PFSK-1 (cell line): ENCODE measurements at regions not wholly inside any gene's neighbourhood (a gene's known extent, or its start where the extent isn't known, plus 50 kb on each side); places are given as distances from the start of the nearest gene placed in this dataset.

Source experiments
- FOXP2 ChIP-seq: optimal IDR thresholded peaks from 2 replicates; pipeline ENCODE3; 2011; ENCODE audit warnings: borderline replicate concordance, control low read depth, inconsistent platforms; ENCODE audit not compliant: insufficient read depth; ENCODE audit errors: extremely low read length, extremely low read depth
- POLR2AphosphoS5 ChIP-seq: IDR thresholded peaks from 2 replicates; pipeline ENCODE4 v1.6.1; 2012; ENCODE audit warnings: low read depth, mild to moderate bottlenecking, control low read depth, low read length, moderate library complexity
- REST ChIP-seq, 2 experiments: IDR thresholded peaks; 2 replicates each; pipeline versions ENCODE4 v1.6.1 to v1.8.0; 2011 to 2012; ENCODE audit warnings: low read depth in 2 of 2, low read length in 2 of 2, control low read depth in 1 of 2, inconsistent platforms in 1 of 2, mild to moderate bottlenecking in 1 of 2, moderate library complexity in 1 of 2; ENCODE audit not compliant: insufficient read depth in 1 of 2
- SIN3A ChIP-seq: IDR thresholded peaks from 2 replicates; pipeline ENCODE4 v1.6.1; 2012; ENCODE audit warnings: mild to moderate bottlenecking, low read length, moderate library complexity, borderline replicate concordance; ENCODE audit not compliant: insufficient read depth
- TAF1 ChIP-seq: IDR thresholded peaks from 2 replicates; pipeline ENCODE4 v1.6.1; 2012; ENCODE audit warnings: low read length, control low read depth, borderline replicate concordance; ENCODE audit not compliant: insufficient read depth

DNA sequence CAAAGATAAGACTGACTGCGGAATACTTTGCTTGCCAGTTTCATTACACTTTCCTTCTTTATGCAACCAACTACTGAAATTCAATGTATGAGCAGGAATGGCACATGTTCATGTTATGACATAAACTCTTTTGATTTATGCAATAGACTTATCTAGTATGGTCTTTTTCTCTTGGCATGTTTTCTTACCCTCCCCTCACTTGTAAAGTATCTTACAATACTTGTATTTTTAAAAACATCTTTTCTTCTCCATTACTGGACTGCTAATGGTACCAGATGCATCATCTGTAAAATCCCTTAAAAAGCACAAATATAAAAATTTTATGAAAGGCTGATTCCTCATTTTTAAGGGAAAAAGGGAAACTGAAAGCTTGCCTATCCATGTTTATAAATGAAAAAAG is 373.8 kb downstream of the ZEB2 start:
- TF ChIP-seq SIN3A, result no peak
- TF ChIP-seq REST (IDR thresholded peaks at IDR 0.05; ENCODE audit: insufficient read depth in 1 of 2, low read depth in 2 of 2, low read length in 2 of 2), result no peak
- TF ChIP-seq POLR2AphosphoS5, result no peak
- TF ChIP-seq TAF1, result no peak
- no peak for TF ChIP-seq FOXP2

DNA sequence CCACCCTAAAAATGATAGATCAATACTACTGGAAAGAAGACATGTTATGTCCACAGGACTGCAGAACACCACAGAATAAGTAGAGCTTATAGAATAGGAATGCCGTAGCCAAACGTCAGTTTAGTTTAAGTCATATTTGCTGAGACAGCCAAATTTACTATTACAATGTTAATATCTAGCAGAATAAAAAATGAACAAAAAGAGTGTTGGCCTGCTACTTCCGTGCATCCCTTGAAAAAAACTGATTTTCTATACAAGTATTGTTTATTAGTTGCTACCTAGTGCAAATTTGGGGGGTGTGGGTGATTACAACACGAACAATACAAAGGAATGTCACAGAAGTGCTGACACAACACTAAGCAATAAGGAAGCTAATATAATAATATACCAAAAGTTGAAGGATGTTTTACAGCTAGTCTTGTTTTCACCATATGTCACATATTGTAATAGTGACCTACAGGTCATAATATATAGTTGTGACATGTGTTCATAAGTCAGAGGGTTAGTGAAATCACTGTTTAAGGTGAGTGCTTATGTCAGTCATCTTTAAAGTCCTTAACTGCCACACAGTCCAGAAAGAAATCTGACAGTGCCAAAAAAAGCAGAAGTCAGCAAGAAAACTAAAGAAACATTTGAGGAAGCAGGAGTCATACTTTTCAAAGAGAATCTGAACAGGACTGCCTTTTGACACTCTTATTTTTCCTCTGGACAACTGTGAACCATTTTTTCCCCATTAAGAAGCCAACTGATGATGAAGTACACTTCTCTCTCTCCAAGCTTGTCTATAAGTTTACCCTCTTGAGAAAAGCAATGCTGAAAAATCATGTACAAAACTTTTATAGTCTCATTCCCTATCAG is 376.4 kb downstream of the ZEB2 start:
- TF ChIP-seq TAF1, result no peak
- TF ChIP-seq SIN3A, result no peak
- TF ChIP-seq POLR2AphosphoS5, result no peak
- no peak for TF ChIP-seq REST (IDR thresholded peaks at IDR 0.05; ENCODE audit: insufficient read depth in 1 of 2, low read depth in 2 of 2, low read length in 2 of 2)
- no peak for TF ChIP-seq FOXP2

GRCh38 chr2:144140891-144141290 is 379.0 kb downstream of the ZEB2 start:
- TF ChIP-seq SIN3A (no peak), POLR2AphosphoS5 (no peak), REST (IDR thresholded peaks at IDR 0.05; ENCODE audit: insufficient read depth in 1 of 2, low read depth in 2 of 2, low read length in 2 of 2) (no peak), FOXP2 (no peak), TAF1 (no peak)

DNA sequence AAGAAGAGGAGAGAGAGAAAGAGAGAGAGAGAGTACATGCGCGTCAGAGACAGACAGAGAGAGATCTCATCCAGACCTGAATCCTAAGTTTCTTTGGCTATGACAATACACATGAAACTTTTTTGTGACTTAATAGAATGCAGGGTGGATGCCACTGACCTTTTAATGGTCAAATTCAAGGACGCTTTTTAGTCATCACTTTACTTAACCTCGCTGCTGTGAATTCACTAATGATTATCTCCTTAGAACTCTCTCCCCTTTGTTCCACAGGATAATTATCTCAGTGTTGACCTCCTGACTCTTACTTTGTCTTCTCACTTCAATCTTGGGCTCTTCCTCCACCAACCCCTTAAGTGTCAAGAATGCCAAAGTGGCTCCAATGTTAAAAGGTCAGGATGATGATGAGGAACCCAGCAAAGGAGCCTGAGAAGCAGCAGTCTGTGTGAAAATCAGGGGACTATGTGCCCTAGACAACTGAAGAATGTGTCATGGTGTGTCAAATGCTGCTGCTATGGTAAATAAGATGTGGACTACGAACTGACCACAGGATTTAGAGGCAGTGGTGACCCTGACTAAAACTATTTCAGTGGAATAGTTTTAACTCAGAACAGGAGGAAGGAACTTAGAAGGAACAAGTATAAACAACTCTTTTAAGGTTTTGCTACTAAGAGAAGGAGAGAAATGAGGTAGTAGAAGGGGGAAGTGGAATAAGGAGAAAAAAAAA is 382.1 kb downstream of the ZEB2 start:
- TF ChIP-seq POLR2AphosphoS5 (no peak), SIN3A (no peak), REST (IDR thresholded peaks at IDR 0.05; ENCODE audit: insufficient read depth in 1 of 2, low read depth in 2 of 2, low read length in 2 of 2) (no peak), TAF1 (no peak)
